ENCODE measurements at regions not wholly inside any gene's neighbourhood (a gene's known extent, or its start where the extent isn't known, plus 50 kb on each side); places are given as distances from the start of the nearest gene placed in this dataset.

GRCh38 chr1:8207202-8207601 lies 110.7 kb upstream of the SLC45A1 start:
- intact Hi-C loops (cut with DNase I; ENCODE audit: low total_unique reads): no loop called here
- no peak overlapping the region for H3K4me3 ChIP-seq
- H3K36me3 ChIP-seq: no peaks in the 10 kb centered on the region
- DNase-seq: no peak
- no peak for TF ChIP-seq CTCF (IDR thresholded peaks at IDR 0.05)
- H3K4me1 ChIP-seq: peaks cover 0 to 42% (median 33%) of the 10 kb centered on the region in 4 donors
- H3K27me3 ChIP-seq: no peaks in the 10 kb centered on the region
- no peaks in the 10 kb centered on the region for H3K9me3 ChIP-seq
- peak overlapping the region in 1 of 2 donors; percentile 96 for H3K27ac ChIP-seq

- Histone ChIP-seq H3K4me1 (peaks cover 0 to 46% (median 41%) of the 10 kb centered on the region in 4 donors), H3K9me3 (no peaks in the 10 kb centered on the region), H3K4me3 (no peak overlapping the region), H3K27ac (peak overlapping the region in 1 of 2 donors; percentile 96), H3K36me3 (no peaks in the 10 kb centered on the region), H3K27me3 (no peaks in the 10 kb centered on the region)
- intact Hi-C loops (cut with DNase I; ENCODE audit: low total_unique reads): no loop called here
- DNase-seq: no peak
- TF ChIP-seq CTCF (IDR thresholded peaks at IDR 0.05): no peak
These were observed 111.5 kb upstream of the SLC45A1 start for GRCh38 chr1:8206391-8206790.

GRCh38 chr1:8205771-8206170 lies 112.1 kb upstream of the SLC45A1 start:
- DNase-seq: no peak
- Histone ChIP-seq H3K36me3 (no peaks in the 10 kb centered on the region), H3K27me3 (no peaks in the 10 kb centered on the region), H3K9me3 (no peaks in the 10 kb centered on the region), H3K4me1 (peaks cover 0 to 47% (median 43%) of the 10 kb centered on the region in 4 donors), H3K4me3 (no peak overlapping the region), H3K27ac (peak overlapping the region; percentile 96)
- TF ChIP-seq CTCF (IDR thresholded peaks at IDR 0.05): no peak
- intact Hi-C loops (cut with DNase I; ENCODE audit: low total_unique reads): no loop called here

- DNase-seq: no peak
- no peaks in the 10 kb centered on the region for H3K9me3 ChIP-seq
- intact Hi-C loops (cut with DNase I; ENCODE audit: low total_unique reads): loop anchor here (5.0 kb wide), 1 partner anchor 83 kb away; no protein-coding TSS in a partner anchor
- H3K27ac ChIP-seq: peak overlapping the region; percentile 96
- H3K27me3 ChIP-seq: no peaks in the 10 kb centered on the region
- H3K4me3 ChIP-seq: no peak overlapping the region
- H3K4me1 ChIP-seq: peaks cover 0 to 56% (median 52%) of the 10 kb centered on the region in 4 donors
- no peak for TF ChIP-seq CTCF (IDR thresholded peaks at IDR 0.05)
- no peaks in the 10 kb centered on the region for H3K36me3 ChIP-seq
These were observed 113.1 kb upstream of the SLC45A1 start for GRCh38 chr1:8204826-8205225.

- no peaks in the 10 kb centered on the region for H3K27me3 ChIP-seq
- peaks cover 0 to 57% (median 53%) of the 10 kb centered on the region in 4 donors for H3K4me1 ChIP-seq
- intact Hi-C loops (cut with DNase I; ENCODE audit: low total_unique reads): loop anchor here (5.0 kb wide), 1 partner anchor 81 kb away; no protein-coding TSS in a partner anchor
- no peaks in the 10 kb centered on the region for H3K36me3 ChIP-seq
- no peak for TF ChIP-seq CTCF (IDR thresholded peaks at IDR 0.05)
- no peaks in the 10 kb centered on the region for H3K9me3 ChIP-seq
- no peak for DNase-seq
- peak overlapping the region; percentile 96 for H3K27ac ChIP-seq
- H3K4me3 ChIP-seq: no peak overlapping the region
These were observed 114.4 kb upstream of the SLC45A1 start for GRCh38 chr1:8203551-8203950.

GRCh38 chr1:8203056-8203455 lies 114.9 kb upstream of the SLC45A1 start:
- no peak for DNase-seq
- H3K27ac ChIP-seq: peak overlapping the region; percentile 96

More at GRCh38 chr1:8203056-8203455, 114.9 kb upstream of the SLC45A1 start:
- Histone ChIP-seq H3K36me3 (no peaks in the 10 kb centered on the region), H3K4me1 (peaks cover 0 to 62% (median 54%) of the 10 kb centered on the region in 4 donors), H3K9me3 (no peaks in the 10 kb centered on the region), H3K27me3 (no peaks in the 10 kb centered on the region), H3K4me3 (no peak overlapping the region)
- intact Hi-C loops (cut with DNase I; ENCODE audit: low total_unique reads): loop anchor here (5.0 kb wide), 1 partner anchor 81 kb away; no protein-coding TSS in a partner anchor
- no peak for TF ChIP-seq CTCF (IDR thresholded peaks at IDR 0.05)
